Progenitor cell of endocrine pancreas (in vitro differentiated cells): ENCODE measurements at regions not wholly inside any gene's neighbourhood (a gene's known extent, or its start where the extent isn't known, plus 50 kb on each side); places are given as distances from the start of the nearest gene placed in this dataset.

Source experiments
- DNase-seq: peaks from one replicate; pipeline ENCODE4 v3.0.0; 2021; ENCODE audit warnings: low spot score; ENCODE audit not compliant: unreplicated experiment
- H3K27ac Mint-ChIP-seq: 2 replicates; pipeline ENCODE4 v1.8.0; 2021; ENCODE audit warnings: mild to moderate bottlenecking, moderate library complexity, mixed read lengths
- H3K27me3 Mint-ChIP-seq: 2 replicates; pipeline ENCODE4 v1.8.0; 2021; ENCODE audit warnings: mixed read lengths
- H3K36me3 Mint-ChIP-seq: 2 replicates; pipeline ENCODE4 v1.8.0; 2022; ENCODE audit warnings: mixed read lengths; ENCODE audit not compliant: insufficient read depth
- H3K4me1 Mint-ChIP-seq: 2 replicates; pipeline ENCODE4 v1.8.0; 2021; ENCODE audit warnings: low read depth, mixed read lengths
- H3K4me3 Mint-ChIP-seq: 2 replicates; pipeline ENCODE4 v1.8.0; 2021; ENCODE audit warnings: low read depth, mild to moderate bottlenecking, moderate library complexity, mixed read lengths
- H3K9me3 Mint-ChIP-seq: 2 replicates; pipeline ENCODE4 v1.8.0; 2021; ENCODE audit warnings: low read depth, mixed read lengths
- CTCF ChIP-seq: fragments of 200-600 bp; sonication (generic); IDR thresholded peaks from one replicate; pipeline ENCODE4 v1.5.0; 2021; ENCODE audit warnings: antibody characterized with exemption, mild to moderate bottlenecking; ENCODE audit not compliant: unreplicated experiment

DNA sequence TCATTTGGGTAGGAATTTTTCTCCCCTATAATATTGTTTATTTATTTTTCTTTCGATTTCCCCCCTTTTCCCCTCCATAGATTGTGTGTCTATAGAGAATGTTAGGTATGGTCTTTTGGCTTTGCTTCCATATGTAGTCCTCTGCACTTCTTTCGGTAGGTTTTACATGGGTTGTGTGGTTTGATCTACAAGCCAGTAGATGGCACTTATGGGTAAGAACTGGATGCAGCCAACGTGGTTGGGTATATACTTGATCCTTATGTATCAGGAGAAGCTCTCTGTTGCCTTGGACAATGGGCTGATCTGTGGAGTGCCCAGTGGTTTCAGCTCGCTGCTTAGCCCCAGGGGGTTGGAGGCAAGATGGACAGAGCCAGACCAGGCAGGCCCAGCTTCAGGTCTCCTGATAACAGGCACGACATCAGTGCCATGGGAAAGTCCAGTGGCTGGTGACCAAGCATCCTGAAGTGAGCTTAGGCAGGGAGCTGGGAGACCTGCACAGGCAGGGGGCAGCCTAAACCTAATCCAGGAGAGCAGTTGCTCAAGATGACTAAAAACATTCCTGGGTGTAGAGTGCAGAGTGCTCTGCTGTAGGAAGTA lies 488.3 kb downstream of the CCDC85A start:
- no peak overlapping the region for H3K27ac Mint-ChIP-seq
- no peak for DNase-seq
- TF ChIP-seq CTCF: no peak
- no peak overlapping the region for H3K4me3 Mint-ChIP-seq
- no peaks in the 10 kb centered on the region for H3K36me3 Mint-ChIP-seq
- H3K4me1 Mint-ChIP-seq: no peaks in the 10 kb centered on the region
- no peaks in the 10 kb centered on the region for H3K27me3 Mint-ChIP-seq
- H3K9me3 Mint-ChIP-seq: peaks cover 19% of the 10 kb centered on the region

DNA sequence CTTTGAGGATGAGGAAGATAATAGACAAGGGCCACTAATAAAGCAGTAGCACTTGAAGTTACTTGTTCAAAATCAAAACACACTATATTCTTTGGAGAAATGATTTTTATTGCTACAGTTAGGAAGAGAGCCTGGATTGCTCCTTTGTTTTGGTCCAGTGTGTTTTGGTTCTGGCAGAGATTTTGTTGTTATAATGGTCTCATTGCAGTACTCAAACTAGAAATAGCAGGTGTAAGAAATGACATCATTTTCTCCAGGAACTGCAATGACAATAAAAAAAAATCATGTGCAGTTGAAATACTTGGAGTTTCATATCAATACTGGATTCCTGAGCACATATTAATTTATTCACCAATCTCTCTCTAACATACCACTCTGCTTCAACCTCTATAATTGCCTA lies 490.3 kb downstream of the CCDC85A start:
- TF ChIP-seq CTCF: no peak
- Mint-ChIP-seq H3K27me3 (no peaks in the 10 kb centered on the region), H3K9me3 (peaks cover 19% of the 10 kb centered on the region)

GRCh38 chr2:56676966-56677365 lies 493.2 kb downstream of the CCDC85A start:
- no peaks in the 10 kb centered on the region for H3K36me3 Mint-ChIP-seq
- no peak overlapping the region for H3K4me3 Mint-ChIP-seq
- no peak for TF ChIP-seq CTCF
- H3K27me3 Mint-ChIP-seq: no peaks in the 10 kb centered on the region
- no peak for DNase-seq
- H3K4me1 Mint-ChIP-seq: no peaks in the 10 kb centered on the region
- H3K9me3 Mint-ChIP-seq: peaks cover 10% of the 10 kb centered on the region
- H3K27ac Mint-ChIP-seq: no peak overlapping the region

More for the DNA sequence above, 490.3 kb downstream of the CCDC85A start:
- Mint-ChIP-seq H3K36me3 (no peaks in the 10 kb centered on the region), H3K27ac (no peak overlapping the region), H3K4me3 (no peak overlapping the region), H3K4me1 (no peaks in the 10 kb centered on the region)
- DNase-seq: no peak

DNA sequence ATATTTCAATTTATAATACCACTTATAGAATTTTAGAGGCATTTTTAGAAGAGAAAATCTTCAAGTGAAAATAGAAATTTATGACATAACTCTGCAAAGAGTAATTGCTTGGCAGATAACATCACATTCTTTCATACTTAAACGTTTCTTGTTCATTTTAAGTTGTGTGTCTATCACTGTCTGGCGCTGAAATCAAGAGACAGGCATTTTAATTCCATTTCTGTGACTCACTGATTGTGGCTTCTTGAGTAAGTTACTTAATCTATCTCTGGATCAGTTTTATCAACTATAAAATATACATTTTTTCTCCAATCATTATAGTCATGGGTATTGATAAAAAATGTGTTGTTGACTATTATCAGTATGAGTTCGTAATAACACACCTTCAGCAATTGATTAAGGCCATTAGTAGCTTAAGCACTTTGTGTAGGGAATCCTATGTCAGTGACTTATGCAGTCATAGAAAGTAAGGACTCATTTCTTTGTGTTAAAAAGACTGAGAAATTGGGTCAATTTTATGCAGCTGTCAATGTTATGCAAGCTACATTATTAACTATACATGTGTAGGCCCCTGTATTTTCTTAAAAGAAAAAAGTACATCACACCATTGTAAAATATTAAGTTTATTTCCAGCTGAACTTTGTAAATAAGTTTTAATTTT lies 497.3 kb downstream of the CCDC85A start:
- H3K4me3 Mint-ChIP-seq: no peak overlapping the region
- no peaks in the 10 kb centered on the region for H3K4me1 Mint-ChIP-seq
- no peaks in the 10 kb centered on the region for H3K27me3 Mint-ChIP-seq
- H3K36me3 Mint-ChIP-seq: no peaks in the 10 kb centered on the region
- H3K27ac Mint-ChIP-seq: no peak overlapping the region
- no peaks in the 10 kb centered on the region for H3K9me3 Mint-ChIP-seq
- DNase-seq: no peak
- no peak for TF ChIP-seq CTCF

DNA sequence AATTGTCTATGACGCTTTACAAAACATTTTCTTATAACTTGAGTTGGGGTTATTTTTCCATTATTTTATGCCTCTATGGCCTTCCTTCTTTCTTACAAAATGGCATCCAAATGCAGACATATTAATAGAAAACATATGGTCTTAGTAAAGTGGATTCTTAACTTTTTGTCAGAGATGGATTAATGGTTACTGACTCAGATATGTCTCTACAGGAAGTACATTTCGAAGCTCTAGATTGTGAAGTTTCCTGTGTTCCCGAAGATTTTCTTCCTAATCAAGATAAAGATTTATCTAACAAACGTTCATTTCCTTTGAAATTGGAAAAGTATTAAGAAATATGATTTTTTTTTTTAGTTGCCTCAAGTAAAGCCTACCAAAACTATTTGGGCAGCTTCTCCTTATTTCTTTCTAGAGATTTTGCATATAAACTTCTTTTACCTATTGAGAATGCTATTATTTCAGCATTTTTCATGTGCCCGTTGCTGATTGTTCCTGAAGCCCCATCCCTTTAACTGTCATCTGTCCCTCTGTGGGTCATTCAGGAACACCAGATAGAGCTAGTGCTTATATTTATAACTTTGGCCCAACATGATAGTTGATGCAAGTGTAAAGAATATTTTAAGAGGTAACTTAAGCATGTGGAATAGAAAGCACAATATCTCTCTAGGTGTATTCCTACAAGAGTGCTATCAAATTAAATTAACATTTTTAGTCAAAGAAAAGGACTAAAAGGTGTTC lies 498.0 kb downstream of the CCDC85A start:
- no peaks in the 10 kb centered on the region for H3K4me1 Mint-ChIP-seq
- DNase-seq: no peak
- no peak overlapping the region for H3K27ac Mint-ChIP-seq
- H3K9me3 Mint-ChIP-seq: no peaks in the 10 kb centered on the region
- no peak overlapping the region for H3K4me3 Mint-ChIP-seq
- no peak for TF ChIP-seq CTCF
- no peaks in the 10 kb centered on the region for H3K27me3 Mint-ChIP-seq
- no peaks in the 10 kb centered on the region for H3K36me3 Mint-ChIP-seq
